ENCODE measurements at regions not wholly inside any gene's neighbourhood (a gene's known extent, or its start where the extent isn't known, plus 50 kb on each side); places are given as distances from the start of the nearest gene placed in this dataset.

GRCh38 chr16:26889740-26890139 lies 177.0 kb upstream of the C16orf82 start:
- H3K27ac ChIP-seq, result no peak overlapping the region
- no peak for TF ChIP-seq CTCF (conservative IDR thresholded peaks at IDR 0.05)

GRCh38 chr16:26898200-26898599 lies 168.5 kb upstream of the C16orf82 start:
- no peak for TF ChIP-seq CTCF (conservative IDR thresholded peaks at IDR 0.05)
- no peak overlapping the region for H3K27ac ChIP-seq

- TF ChIP-seq CTCF (conservative IDR thresholded peaks at IDR 0.05), result no peak
- no peak overlapping the region for H3K27ac ChIP-seq
Measured at GRCh38 chr16:26901196-26901861, 165.4 kb upstream of the C16orf82 start.

- H3K27ac ChIP-seq, result no peak overlapping the region
- no peak for TF ChIP-seq CTCF (conservative IDR thresholded peaks at IDR 0.05)
Measured at GRCh38 chr16:26901983-26902382, 164.7 kb upstream of the C16orf82 start.

- no peak for TF ChIP-seq CTCF (conservative IDR thresholded peaks at IDR 0.05)
- no peak overlapping the region for H3K27ac ChIP-seq
Measured at GRCh38 chr16:26905336-26905735, 161.4 kb upstream of the C16orf82 start.

GRCh38 chr16:26909623-26910022 lies 157.1 kb upstream of the C16orf82 start:
- no peak overlapping the region for H3K27ac ChIP-seq
- TF ChIP-seq CTCF (conservative IDR thresholded peaks at IDR 0.05), result no peak

GRCh38 chr16:26911436-26911835 lies 155.3 kb upstream of the C16orf82 start:
- H3K27ac ChIP-seq, result no peak overlapping the region
- TF ChIP-seq CTCF (conservative IDR thresholded peaks at IDR 0.05), result no peak

All from VCaP (cell line).